Endodermal cell (in vitro differentiated cells): ENCODE measurements at regions not wholly inside any gene's neighbourhood (a gene's known extent, or its start where the extent isn't known, plus 50 kb on each side); places are given as distances from the start of the nearest gene placed in this dataset.

Experiments used
- DNase-seq: peaks from one replicate; pipeline ENCODE4 v3.0.0-alpha.2; 2017
- H3K27ac ChIP-seq: 2 replicates; pipeline ENCODE4 v1.5.1; 2013; ENCODE audit warnings: mild to moderate bottlenecking, low read depth, low read length, moderate library complexity
- H3K27me3 ChIP-seq: 2 replicates; pipeline ENCODE4 v1.6.1; 2013; ENCODE audit warnings: mild to moderate bottlenecking, low read length, moderate library complexity; ENCODE audit not compliant: insufficient read depth, control insufficient read depth, poor library complexity, severe bottlenecking
- H3K36me3 ChIP-seq: 2 replicates; pipeline ENCODE4 v1.7.0; 2013; ENCODE audit warnings: mild to moderate bottlenecking, low read length, moderate library complexity; ENCODE audit not compliant: control insufficient read depth, insufficient read depth
- H3K4me1 ChIP-seq: one replicate; pipeline ENCODE4 v1.7.0; 2013; ENCODE audit warnings: low read length; ENCODE audit not compliant: control insufficient read depth, insufficient read depth
- H3K4me3 ChIP-seq: 2 replicates; pipeline ENCODE4 v1.5.1; 2013; ENCODE audit warnings: mild to moderate bottlenecking, low read length, moderate library complexity
- H3K9ac ChIP-seq: 2 replicates; pipeline ENCODE4 v1.6.1; 2013; ENCODE audit warnings: mild to moderate bottlenecking, low read length, moderate library complexity; ENCODE audit not compliant: poor library complexity, severe bottlenecking; ENCODE audit errors: extremely low read depth
- H3K9me3 ChIP-seq: 2 replicates; pipeline ENCODE4 v1.6.1; 2013; ENCODE audit warnings: mild to moderate bottlenecking, low read length, moderate library complexity; ENCODE audit not compliant: control insufficient read depth
- H3K27ac Mint-ChIP-seq: 2 replicates; pipeline ENCODE4 v1.8.0; 2020; ENCODE audit warnings: mixed read lengths
- H3K27me3 Mint-ChIP-seq: 2 replicates; pipeline ENCODE4 v1.8.0; 2021; ENCODE audit warnings: mild to moderate bottlenecking, mixed read lengths; ENCODE audit not compliant: insufficient read depth
- H3K36me3 Mint-ChIP-seq: 2 replicates; pipeline ENCODE4 v1.8.0; 2020; ENCODE audit warnings: low read depth, mixed read lengths
- H3K4me1 Mint-ChIP-seq: 2 replicates; pipeline ENCODE4 v1.8.0; 2020; ENCODE audit warnings: mixed read lengths
- H3K4me3 Mint-ChIP-seq: 2 replicates; pipeline ENCODE4 v1.8.0; 2020; ENCODE audit warnings: mild to moderate bottlenecking, moderate library complexity, mixed read lengths
- H3K9me3 Mint-ChIP-seq: 2 replicates; pipeline ENCODE4 v1.8.0; 2020; ENCODE audit warnings: mild to moderate bottlenecking, mixed read lengths
- CTCF ChIP-seq: fragments of 200-600 bp; sonication (generic); conservative IDR thresholded peaks from 2 replicates; pipeline ENCODE4 v1.5.0; 2021; ENCODE audit warnings: antibody characterized with exemption, mild to moderate bottlenecking
- WGBS, 2 experiments: methylation state at CpG; one replicate each; pipeline versions ENCODE4 v1.1.5 to v1.1.7; 2013; ENCODE audit warnings: missing lambda C conversion rate in 2 of 2, mixed read lengths in 1 of 2; ENCODE audit not compliant: insufficient coverage in 1 of 2, insufficient read length in 1 of 2; 5-methylcytosine and 5-hydroxymethylcytosine counted together

- Histone ChIP-seq H3K4me1 (peaks cover 3% of the 10 kb centered on the region), H3K36me3 (no peaks in the 10 kb centered on the region), H3K9ac (no peak overlapping the region), H3K27ac (no peak overlapping the region), H3K4me3 (no peak overlapping the region), H3K27me3 (peaks cover 16% of the 10 kb centered on the region), H3K9me3 (no peaks in the 10 kb centered on the region)
- Mint-ChIP-seq H3K27ac (no peak overlapping the region), H3K4me3 (no peak overlapping the region), H3K4me1 (peaks cover 6% of the 10 kb centered on the region), H3K36me3 (no peaks in the 10 kb centered on the region), H3K27me3 (peaks cover 20% of the 10 kb centered on the region), H3K9me3 (no peaks in the 10 kb centered on the region)
- no peak for DNase-seq
- no peak for TF ChIP-seq CTCF
- 93 to 94% methylated on average over 8 to 11 of the region's 11 CpGs for WGBS, 2 experiments
These were observed 527.2 kb downstream of the GATA3 start for GRCh38 chr10:8581521-8582225.

- DNase-seq = no peak
- no peak overlapping the region for H3K27ac Mint-ChIP-seq
- H3K27me3 Mint-ChIP-seq = peaks cover 17% of the 10 kb centered on the region
- Histone ChIP-seq H3K9ac (no peak overlapping the region), H3K27me3 (peaks cover 6% of the 10 kb centered on the region), H3K4me1 (peaks cover 3% of the 10 kb centered on the region), H3K9me3 (no peaks in the 10 kb centered on the region), H3K27ac (no peak overlapping the region), H3K4me3 (no peak overlapping the region), H3K36me3 (no peaks in the 10 kb centered on the region)
- TF ChIP-seq CTCF = no peak
- peaks cover 6% of the 10 kb centered on the region for H3K4me1 Mint-ChIP-seq
- 92 to 100% methylated on average over 1 to 2 of the region's 2 CpGs for WGBS, 2 experiments
- H3K36me3 Mint-ChIP-seq = no peaks in the 10 kb centered on the region
- no peaks in the 10 kb centered on the region for H3K9me3 Mint-ChIP-seq
- H3K4me3 Mint-ChIP-seq = no peak overlapping the region
These were observed 528.6 kb downstream of the GATA3 start for GRCh38 chr10:8583096-8583495.

GRCh38 chr10:8584666-8585065 is 530.2 kb downstream of the GATA3 start:
- H3K27me3 ChIP-seq = no peaks in the 10 kb centered on the region
- no peak overlapping the region for H3K4me3 Mint-ChIP-seq
- H3K4me1 Mint-ChIP-seq = peaks cover 6% of the 10 kb centered on the region
- H3K9ac ChIP-seq = no peak overlapping the region
- no peak for DNase-seq
- H3K36me3 Mint-ChIP-seq = no peaks in the 10 kb centered on the region
- no peaks in the 10 kb centered on the region for H3K9me3 ChIP-seq
- H3K36me3 ChIP-seq = no peaks in the 10 kb centered on the region
- no peak overlapping the region for H3K27ac Mint-ChIP-seq
- WGBS, 2 experiments = 82 to 92% methylated on average over 2 of the region's 2 CpGs
- no peak overlapping the region for H3K27ac ChIP-seq
- peaks cover 8% of the 10 kb centered on the region for H3K27me3 Mint-ChIP-seq
- TF ChIP-seq CTCF = no peak
- no peak overlapping the region for H3K4me3 ChIP-seq
- H3K4me1 ChIP-seq = peaks cover 3% of the 10 kb centered on the region
- no peaks in the 10 kb centered on the region for H3K9me3 Mint-ChIP-seq
